ENCODE measurements at regions not wholly inside any gene's neighbourhood (a gene's known extent, or its start where the extent isn't known, plus 50 kb on each side); places are given as distances from the start of the nearest gene placed in this dataset.
"Not testable (repeated sequence)": the region's sequence is repeated elsewhere in the genome, so short reads cannot be mapped to it uniquely, and the experiment has no call there.

GRCh38 chr3:68676136-68676535 is 256.2 kb downstream of the TAFA4 start:
- no peak for DNase-seq

GRCh38 chr3:68667346-68667745 is 265.0 kb downstream of the TAFA4 start:
- no peak for DNase-seq

DNA sequence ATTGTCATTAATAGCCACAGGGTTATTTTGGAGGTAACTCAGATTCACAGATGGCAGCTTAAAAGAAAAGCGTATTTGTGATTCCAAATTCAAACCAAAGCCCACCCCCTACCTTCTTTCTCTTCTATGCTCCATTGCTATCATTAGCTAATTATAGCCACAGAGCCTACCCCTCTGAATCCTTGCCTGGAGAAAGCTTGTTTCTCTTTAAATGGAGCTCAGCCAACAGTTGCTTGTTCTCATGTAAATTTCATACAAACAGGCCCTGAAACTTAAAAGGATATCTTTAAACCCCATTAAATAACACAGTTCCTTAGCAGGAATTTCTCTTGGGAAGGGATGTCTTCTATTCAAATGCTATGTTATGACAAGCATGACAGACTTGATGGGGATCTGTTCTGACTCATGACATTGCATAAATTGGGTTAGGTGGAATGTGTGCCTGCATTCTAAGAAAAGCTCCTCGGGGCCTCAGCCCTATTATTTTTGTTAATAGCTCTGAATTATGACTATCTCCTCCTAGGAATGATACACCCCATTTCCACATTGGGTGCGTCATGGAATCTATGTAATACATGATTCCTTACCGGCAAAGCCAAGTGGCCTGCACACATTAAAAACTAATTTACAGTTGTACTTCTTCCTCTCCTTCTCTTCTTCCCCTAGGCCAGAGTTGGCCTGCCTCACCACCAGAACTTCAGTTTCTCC is 265.8 kb downstream of the TAFA4 start:
- no peak for DNase-seq

GRCh38 chr3:68664276-68664675 is 268.1 kb downstream of the TAFA4 start:
- no peak for DNase-seq

- DNase-seq = no peak
These were observed 270.2 kb downstream of the TAFA4 start for GRCh38 chr3:68662176-68662575.

- DNase-seq = not testable (repeated sequence)
These were observed 281.7 kb downstream of the TAFA4 start for GRCh38 chr3:68650657-68651056.

DNA sequence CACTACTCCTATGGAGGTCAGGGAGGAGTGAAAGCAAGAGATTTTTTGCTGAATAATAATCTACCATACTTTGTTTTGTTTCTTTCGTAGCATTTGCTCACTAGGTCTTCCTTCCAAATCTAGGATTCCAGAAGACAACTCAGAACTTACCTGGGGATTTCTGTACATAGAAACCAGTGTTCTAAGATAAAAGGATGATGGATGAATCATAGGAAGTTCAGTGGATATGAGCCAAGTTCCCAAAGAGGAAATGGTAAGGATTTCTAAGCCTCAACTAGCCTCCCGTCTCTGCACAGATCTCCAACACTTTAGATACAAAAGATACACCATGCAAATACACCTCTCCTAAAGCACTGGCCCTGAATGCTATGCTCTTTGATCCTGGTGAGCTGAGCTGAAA is 283.9 kb downstream of the TAFA4 start:
- DNase-seq = no peak

GRCh38 chr3:68631850-68632545 is 300.3 kb downstream of the TAFA4 start:
- DNase-seq = no peak

- no peak for DNase-seq
These were observed 312.1 kb downstream of the TAFA4 start for GRCh38 chr3:68620211-68620610.

- no peak for DNase-seq
These were observed 318.3 kb downstream of the TAFA4 start for GRCh38 chr3:68614087-68614486.

DNA sequence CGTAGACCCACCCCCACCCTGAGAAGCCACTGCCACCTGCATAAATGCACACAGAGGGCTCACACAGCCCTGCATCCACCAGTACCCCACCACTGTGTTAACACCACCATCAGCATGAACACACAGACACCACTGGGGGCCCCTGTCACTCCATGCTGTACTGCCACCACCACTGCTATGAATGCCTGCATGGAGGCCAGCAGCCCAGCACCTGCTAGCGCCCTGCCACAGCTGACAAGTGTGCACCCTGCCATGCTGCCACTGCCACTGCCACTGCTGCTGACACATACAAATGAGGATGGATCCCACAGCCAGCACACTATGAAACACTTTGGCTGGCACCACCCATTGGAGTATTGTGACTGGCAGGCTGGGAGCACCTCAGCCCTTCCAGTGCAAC is 361.0 kb downstream of the TAFA4 start:
- DNase-seq = no peak

DNA sequence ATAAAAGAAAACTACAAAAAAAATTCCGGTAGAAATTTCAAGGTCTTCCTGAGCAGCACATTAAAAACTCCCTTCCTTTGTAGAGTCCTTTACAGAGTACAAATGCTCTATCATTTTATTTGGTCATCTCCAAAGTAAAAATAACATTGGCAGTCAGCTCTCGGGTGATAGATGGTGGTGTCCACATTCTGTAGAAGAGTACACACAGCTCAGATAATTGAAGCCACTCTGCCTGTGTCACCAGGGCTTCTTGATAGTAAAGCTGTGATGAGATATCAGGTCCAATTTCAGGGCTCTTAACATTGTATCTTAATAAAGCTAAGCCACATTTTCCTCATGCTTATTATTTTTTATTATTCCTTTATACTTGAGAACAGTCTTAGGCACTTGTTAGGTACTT is 371.6 kb downstream of the TAFA4 start:
- DNase-seq = no peak

DNA sequence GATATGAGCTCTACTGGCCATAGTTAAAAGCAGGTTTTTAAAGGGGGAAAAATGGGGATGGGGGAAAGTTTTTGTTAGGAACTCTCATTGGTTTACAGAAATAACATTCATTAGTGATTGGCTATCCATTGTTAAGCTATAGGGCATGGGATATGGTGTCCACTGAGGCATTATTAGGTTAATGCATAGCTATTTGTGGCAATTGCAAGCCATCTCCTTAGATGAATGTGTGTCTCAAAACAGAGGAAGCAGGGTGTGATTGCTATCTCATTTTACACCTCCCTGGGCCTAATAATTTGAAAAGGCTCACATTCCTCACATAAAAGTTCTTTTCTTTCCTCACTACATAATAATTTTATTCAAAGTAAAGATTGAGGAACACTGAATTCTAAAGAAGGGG is 396.6 kb downstream of the TAFA4 start:
- DNase-seq = no peak

DNA sequence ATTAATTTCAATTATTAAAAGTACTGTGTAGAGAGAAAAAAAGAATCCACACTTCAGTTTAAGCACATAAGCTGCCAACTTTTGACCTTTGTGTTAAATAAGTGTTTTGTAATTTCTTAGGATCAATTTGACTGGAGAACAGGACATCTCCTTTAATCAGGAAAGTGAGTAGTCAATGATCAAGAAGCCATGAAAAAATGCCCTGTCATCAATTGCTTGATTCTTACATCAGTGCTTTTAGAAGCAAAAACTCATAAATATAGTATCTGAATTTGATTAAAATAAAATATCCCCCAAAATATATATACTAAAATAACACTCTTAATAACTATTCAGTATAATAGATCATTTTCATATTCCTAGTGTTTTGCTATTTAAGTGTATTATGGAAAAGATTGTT is 409.0 kb downstream of the TAFA4 start:
- no peak for DNase-seq

DNA sequence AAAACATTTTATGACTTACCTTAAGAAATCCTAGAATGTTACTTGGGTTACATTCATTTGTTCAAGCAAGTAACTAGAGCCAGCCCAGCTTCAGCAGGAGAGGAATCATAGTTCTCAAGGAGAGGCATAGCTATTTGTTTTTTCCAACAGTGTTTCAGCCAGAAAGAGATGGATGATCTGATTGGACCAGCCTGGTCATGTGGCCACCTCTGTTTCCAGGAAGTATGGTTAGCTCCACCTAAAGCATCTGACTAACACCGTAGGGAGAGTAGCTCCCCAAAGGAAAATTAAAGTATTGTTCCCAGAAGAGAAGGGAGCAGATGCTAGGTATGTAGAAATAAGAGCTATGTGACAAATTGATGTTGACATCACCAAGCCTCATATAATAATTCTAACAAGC is 417.1 kb downstream of the TAFA4 start:
- no peak for DNase-seq

GRCh38 chr3:68504201-68504600 is 428.1 kb downstream of the TAFA4 start:
- no peak for DNase-seq

DNA sequence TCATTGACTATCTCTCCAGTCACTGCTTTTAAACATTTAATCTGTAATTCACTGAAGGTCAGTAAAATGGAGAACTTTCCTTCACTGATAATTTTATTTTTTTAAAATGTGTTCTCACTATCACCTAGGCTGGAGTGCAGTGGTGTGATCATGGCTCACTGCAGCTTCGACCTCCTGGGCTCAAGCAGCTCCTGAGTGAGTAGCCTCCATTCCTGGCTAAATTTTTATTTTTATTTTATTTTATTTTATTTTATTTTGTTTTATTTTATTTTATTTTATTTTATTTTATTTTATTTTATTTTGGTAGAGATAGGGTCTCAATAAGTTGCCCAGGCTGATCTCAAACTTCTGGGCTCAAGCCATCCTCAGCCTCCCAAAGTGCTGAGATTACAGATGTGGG is 446.5 kb downstream of the TAFA4 start:
- DNase-seq = not testable (repeated sequence)

DNA sequence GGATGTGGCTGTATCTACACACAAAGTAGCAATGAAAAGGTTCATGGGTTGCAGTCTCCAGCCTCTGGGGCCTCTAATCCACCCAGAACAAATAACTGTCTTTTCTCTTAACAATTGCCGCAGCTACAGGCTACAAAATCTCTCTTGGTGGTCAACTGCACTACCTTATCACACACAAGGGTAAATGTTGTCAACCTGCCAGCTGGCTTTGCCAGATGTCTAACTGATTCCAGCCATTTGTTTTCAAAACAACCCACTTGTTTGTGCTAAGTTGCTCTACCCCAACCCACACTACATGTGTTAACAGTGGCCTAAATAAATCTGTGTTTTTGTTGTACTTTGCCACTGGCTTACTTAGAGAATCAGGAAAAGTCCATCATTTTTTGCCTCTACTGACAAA is 447.3 kb downstream of the TAFA4 start:
- DNase-seq = no peak

GRCh38 chr3:68483601-68484000 is 448.7 kb downstream of the TAFA4 start:
- no peak for DNase-seq

GRCh38 chr3:68483041-68483440 is 449.3 kb downstream of the TAFA4 start:
- no peak for DNase-seq

- DNase-seq = no peak
These were observed 449.8 kb downstream of the TAFA4 start for GRCh38 chr3:68482565-68482964.

DNA sequence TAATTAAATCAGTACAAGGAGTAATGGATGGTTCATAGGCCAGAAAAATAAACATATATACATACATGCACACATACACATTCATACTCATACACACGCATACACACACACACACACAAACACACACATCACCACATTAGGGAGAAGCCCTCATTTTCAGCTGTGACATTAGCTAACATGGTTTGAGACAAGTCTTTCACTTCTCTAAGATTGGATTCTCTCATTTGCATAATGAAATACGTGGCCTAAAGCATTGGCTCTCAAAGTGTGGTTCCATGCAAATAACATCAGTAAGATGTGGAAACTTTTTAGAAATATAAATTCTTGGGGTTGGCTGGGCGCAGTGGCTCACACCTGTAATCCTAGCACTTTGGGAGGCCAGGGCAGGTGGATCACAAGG is 452.6 kb downstream of the TAFA4 start:
- DNase-seq = no peak

GRCh38 chr3:68468695-68469375 is 463.5 kb downstream of the TAFA4 start:
- no peak for DNase-seq

DNA sequence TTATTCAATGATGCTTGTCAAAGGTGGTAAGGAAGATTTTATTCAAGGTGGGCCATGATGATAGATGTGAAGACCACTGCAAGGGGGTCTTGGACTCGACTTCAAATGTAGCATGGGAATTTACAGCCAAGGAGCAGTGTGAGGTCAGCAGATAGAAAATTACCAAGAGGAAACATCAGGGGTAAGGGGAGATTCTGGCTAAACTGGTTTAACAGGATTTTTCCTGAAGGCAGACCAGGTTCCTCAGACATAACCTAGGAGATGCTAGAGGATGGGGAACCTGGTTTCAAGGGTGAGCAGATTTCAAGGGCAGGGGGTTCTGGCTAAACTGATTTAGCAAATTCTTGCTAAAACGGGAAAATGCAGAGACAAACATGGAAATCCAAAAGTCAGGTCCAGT is 464.9 kb downstream of the TAFA4 start:
- no peak for DNase-seq
